ENCODE measurements at regions not wholly inside any gene's neighbourhood (a gene's known extent, or its start where the extent isn't known, plus 50 kb on each side); places are given as distances from the start of the nearest gene placed in this dataset.
"Not testable (repeated sequence)": the region's sequence is repeated elsewhere in the genome, so short reads cannot be mapped to it uniquely, and the experiment has no call there.

GRCh38 chr1:195218428-195219212, 1389.6 kb downstream of the KCNT2 start:
- DNase-seq (ENCODE audit: low spot score) = no peak

GRCh38 chr1:195202241-195202640, 1406.0 kb downstream of the KCNT2 start:
- DNase-seq (ENCODE audit: low spot score) = no peak

- DNase-seq (ENCODE audit: low spot score) = no peak
Observed at GRCh38 chr1:195200772-195201171, 1407.5 kb downstream of the KCNT2 start.

GRCh38 chr1:195197116-195197515, 1411.1 kb downstream of the KCNT2 start:
- no peak for DNase-seq (ENCODE audit: low spot score)

- DNase-seq (ENCODE audit: low spot score) = no peak
Observed at GRCh38 chr1:195195423-195196057, 1412.7 kb downstream of the KCNT2 start.

GRCh38 chr1:195193134-195193533, 1415.1 kb downstream of the KCNT2 start:
- DNase-seq (ENCODE audit: low spot score) = no peak

DNA sequence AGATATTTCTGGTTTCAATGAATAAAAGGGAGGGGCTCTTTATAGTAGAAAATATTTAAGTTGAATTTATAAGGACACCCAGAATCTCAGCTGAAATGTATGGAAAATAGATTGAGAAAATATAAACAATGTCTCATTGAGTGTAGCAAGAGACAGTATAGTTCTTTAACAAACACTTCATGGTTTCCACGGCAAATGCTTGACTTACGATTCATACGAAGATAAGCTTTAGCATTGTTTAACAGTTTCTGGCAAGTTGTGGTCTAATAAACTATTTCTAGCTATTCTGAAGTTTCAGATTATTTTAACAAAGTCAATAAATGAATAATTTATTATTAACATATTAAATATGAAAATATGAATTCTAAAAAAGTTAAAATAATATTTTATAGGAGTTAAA, 1419.4 kb downstream of the KCNT2 start:
- DNase-seq (ENCODE audit: low spot score) = no peak

DNA sequence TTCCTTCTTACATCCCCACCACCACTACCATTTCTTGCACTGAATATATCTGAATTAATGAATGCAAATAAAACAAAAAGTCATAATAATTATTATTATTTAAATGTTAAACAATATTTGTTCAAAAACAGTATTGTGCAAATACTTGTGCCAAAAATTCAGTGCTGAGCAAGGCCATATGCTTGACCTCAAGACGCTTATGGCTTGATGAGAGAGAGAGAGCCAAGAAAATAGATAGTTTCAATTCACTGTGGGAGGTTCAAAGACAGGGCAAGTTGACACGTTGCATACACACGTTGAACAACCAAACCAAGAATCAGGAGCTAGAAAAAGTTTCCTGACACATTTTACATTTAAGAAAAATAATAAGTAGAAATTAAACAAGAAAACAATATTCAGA, 1421.7 kb downstream of the KCNT2 start:
- DNase-seq (ENCODE audit: low spot score) = no peak

DNA sequence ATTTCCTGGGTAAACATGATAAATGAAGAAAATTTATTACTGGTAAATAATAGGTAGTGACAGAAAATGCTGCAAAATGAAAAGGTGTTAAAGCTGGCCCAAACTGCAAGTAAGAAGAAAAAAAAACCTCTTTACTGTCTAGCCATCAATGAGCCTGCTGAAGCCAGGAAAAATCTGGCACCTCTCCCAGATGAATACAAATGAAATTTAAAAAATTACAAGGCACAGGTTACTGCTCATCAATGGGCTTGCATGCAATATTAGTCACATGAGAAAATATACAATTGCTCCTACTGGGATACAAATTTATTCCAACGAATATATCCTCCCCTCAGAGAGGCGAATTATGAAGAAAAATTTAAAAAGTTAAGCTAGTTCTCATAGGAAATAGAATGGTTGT, 1422.5 kb downstream of the KCNT2 start:
- no peak for DNase-seq (ENCODE audit: low spot score)

GRCh38 chr1:195185321-195185720, 1422.9 kb downstream of the KCNT2 start:
- no peak for DNase-seq (ENCODE audit: low spot score)

DNA sequence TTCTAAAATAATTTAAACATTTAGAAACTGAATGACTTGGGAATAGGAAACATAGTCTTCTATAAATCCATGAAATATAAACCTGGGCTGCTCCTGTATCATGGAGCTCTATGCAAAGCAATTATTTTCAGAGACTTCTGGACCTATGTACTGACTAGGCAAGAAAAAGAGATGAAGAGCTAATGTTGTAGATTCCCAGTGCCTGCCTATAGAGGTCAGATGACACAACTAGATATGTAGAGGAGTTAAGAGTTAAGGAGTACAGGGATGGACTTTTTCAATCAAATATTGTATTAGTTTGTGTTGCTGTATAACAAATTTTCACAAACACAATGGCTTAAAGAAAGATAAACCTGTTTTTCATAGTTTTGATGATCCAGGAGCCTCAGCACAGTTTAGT, 1434.5 kb downstream of the KCNT2 start:
- DNase-seq (ENCODE audit: low spot score) = no peak

DNA sequence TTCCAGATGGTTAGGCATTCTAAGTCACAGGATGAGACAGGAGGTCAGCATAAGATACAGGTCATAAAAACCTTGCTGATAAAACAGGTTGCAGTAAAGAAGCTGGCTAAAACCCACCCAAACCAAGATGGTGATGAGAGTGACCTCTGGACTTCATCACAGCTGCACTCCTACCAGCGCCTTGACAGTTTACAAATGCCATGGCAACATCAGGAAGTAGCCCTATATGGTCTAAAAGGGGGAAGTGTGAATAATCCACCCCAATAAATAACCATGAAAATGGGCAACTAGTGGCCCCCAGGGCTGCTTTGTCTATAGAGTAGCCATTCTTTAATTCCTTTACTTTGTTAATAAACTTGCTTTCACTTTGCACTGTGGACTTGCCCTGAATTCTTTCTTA, 1448.4 kb downstream of the KCNT2 start:
- DNase-seq (ENCODE audit: low spot score) = not testable (repeated sequence)

GRCh38 chr1:195158091-195158490, 1450.1 kb downstream of the KCNT2 start:
- DNase-seq (ENCODE audit: low spot score) = no peak

GRCh38 chr1:195153107-195153506, 1455.1 kb downstream of the KCNT2 start:
- DNase-seq (ENCODE audit: low spot score) = no peak

- DNase-seq (ENCODE audit: low spot score) = no peak
Observed at GRCh38 chr1:195150768-195151167, 1457.5 kb downstream of the KCNT2 start.

- no peak for DNase-seq (ENCODE audit: low spot score)
Observed at GRCh38 chr1:195141294-195141693, 1466.9 kb downstream of the KCNT2 start.

DNA sequence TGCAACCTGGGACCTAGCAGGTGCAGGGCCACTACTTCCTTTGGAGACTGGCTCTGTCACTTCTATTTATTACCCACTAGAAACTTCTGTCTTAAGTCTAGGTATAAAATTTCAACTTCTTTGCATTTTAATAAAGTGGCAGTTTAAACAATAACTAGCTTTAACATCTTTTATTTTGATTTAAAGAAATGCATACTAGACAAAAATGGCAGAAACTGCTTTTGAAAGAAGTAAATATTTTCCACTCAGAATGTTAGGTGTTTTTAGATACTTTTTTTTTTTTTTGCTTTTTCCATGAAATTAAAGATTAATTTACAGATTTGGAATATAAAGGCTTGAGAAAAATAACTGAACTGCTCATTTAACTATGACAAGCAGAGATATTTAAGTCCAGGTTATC, 1477.6 kb downstream of the KCNT2 start:
- DNase-seq (ENCODE audit: low spot score) = no peak

DNA sequence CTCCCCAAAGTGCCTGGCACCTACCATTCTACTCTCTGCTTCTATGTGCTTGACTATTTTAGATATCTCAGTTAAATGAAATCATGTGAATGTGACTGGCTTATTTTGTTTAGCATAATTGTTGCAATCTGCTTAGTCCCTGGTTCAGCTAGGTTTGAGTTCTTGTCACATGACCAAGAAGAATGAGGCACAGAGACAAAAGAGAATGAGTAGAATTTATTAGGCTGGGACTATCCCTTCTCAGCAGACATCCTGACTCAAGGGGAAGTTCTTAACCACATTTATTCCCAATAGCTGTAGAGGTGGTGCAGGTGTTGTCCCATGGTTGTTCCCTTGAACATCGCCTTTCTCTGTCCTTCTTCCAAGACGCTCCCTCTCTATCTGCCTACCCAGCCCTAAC, 1485.7 kb downstream of the KCNT2 start:
- DNase-seq (ENCODE audit: low spot score) = no peak

DNA sequence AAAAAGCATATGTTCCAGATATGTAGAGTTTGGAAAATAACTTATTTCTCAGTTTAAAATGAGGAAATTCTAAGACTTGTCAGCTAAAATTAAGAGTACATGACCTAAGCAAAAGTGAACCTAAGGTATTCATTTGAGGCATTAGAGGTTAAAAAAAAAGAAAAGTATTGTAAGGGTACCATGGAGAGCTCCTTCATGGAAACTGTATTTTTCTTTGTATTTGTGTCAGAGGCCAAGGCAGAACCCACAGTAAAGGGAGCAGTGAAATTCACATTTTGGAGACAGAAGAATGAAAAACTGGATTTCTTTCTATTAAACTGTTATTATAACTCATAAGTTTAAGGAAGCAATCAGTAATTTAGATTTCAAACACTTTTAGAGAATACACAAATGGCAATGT, 1494.8 kb downstream of the KCNT2 start:
- DNase-seq (ENCODE audit: low spot score) = no peak

DNA sequence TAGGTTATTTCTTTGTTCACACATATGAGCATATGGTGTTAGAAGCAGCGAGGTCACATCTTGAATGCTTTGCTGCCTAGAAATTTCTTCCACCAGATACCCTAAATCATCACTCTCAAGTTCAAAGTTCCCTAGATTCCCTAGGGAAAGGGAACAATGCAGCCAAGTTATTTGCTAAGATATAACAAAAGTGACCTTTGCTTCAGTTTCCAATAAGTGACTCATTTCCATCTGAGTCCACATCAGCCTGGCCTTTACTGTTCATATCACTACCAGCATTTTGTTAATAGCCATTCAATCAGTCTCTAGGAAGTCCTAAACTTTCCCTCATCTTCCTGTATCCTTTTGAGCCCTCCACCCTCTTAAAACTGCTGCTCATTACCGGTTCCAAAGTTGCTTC, 1502.5 kb downstream of the KCNT2 start:
- no peak for DNase-seq (ENCODE audit: low spot score)

DNA sequence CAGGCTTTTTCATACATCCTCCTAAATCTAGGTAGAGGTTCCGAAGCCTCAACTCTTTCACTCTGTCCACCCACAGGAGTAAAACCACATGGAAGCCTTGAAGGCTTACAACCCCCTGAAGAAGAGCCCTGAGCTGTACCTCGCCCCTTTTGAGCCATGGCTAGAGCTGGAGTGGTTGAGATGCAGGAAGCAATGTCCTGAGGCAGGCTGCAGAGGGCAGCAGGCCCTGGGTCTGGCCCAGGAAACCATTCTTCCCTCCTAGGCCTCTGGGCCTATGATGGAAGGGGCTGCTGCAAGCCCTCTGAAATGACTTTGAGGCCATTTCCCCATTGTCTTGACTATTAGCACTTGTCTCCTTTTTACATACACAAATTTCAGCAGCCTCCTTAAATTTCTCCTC, 1503.0 kb downstream of the KCNT2 start:
- DNase-seq (ENCODE audit: low spot score) = no peak

DNA sequence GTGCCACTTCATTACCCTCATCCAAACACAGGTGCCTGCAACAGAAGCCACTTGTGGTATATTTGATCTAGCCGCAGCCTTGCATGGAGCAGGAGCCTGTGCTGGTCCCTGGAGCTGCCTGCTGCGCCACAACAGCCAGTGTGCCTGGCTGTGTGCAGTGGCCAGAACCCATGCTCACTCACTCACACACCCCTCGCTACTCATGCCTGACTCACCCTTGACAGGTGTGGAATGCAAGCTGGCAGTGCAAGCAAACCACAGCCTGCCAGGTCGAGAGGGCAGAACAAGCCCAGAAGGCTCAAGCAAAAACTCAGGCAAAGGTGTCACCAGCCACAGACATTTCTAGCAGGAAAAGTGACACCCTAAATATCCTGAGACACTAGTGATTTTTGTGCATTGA, 1510.9 kb downstream of the KCNT2 start:
- no peak for DNase-seq (ENCODE audit: low spot score)

DNA sequence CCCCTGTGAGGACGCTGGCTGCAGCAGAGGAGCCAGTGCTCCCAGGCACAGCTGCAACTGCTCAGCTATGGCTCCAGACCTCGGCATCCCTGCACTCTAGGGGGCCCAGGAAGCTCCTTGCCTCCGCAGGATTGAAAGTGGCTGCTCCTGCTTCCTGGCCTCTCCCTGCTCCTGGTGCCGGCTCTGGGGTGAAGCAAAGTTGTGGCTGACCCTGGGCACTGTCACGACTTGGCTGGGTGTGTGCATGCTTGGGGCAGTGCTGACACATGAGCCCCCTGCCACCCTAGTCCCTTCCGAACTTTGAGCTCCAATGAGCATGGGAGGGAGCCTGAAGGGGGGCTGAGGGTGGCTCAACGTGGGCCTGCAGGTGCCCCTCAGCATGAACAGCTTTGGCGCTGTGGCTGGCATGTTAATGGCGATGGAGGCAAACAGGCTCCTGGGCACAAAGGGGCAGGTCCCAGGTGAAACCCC, 1512.2 kb downstream of the KCNT2 start:
- DNase-seq (ENCODE audit: low spot score) = no peak

- no peak for DNase-seq (ENCODE audit: low spot score)
Observed at GRCh38 chr1:195085196-195085595, 1523.0 kb downstream of the KCNT2 start.
